ENCODE measurements at regions not wholly inside any gene's neighbourhood (a gene's known extent, or its start where the extent isn't known, plus 50 kb on each side); places are given as distances from the start of the nearest gene placed in this dataset.

- DNase-seq (ENCODE audit: low spot score in 2 of 2): no peak
- H3K9me3 ChIP-seq: no peaks in the 10 kb centered on the region
- no peak overlapping the region for H3K4me3 ChIP-seq
- no peaks in the 10 kb centered on the region for H3K27me3 ChIP-seq
- H3K36me3 ChIP-seq: no peaks in the 10 kb centered on the region
- H3K4me1 ChIP-seq: no peaks in the 10 kb centered on the region
- intact Hi-C loops (cut with DNase I): no loop called here
- TF ChIP-seq, protein P1, sequence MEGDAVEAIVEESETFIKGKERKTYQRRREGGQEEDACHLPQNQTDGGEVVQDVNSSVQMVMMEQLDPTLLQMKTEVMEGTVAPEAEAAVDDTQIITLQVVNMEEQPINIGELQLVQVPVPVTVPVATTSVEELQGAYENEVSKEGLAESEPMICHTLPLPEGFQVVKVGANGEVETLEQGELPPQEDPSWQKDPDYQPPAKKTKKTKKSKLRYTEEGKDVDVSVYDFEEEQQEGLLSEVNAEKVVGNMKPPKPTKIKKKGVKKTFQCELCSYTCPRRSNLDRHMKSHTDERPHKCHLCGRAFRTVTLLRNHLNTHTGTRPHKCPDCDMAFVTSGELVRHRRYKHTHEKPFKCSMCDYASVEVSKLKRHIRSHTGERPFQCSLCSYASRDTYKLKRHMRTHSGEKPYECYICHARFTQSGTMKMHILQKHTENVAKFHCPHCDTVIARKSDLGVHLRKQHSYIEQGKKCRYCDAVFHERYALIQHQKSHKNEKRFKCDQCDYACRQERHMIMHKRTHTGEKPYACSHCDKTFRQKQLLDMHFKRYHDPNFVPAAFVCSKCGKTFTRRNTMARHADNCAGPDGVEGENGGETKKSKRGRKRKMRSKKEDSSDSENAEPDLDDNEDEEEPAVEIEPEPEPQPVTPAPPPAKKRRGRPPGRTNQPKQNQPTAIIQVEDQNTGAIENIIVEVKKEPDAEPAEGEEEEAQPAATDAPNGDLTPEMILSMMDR (IDR thresholded peaks at IDR 0.05): no peak
- H3K27ac ChIP-seq: no peak overlapping the region
Measured at GRCh38 chr22:45061332-45061731, 51.5 kb upstream of the PHF21B start.

DNA sequence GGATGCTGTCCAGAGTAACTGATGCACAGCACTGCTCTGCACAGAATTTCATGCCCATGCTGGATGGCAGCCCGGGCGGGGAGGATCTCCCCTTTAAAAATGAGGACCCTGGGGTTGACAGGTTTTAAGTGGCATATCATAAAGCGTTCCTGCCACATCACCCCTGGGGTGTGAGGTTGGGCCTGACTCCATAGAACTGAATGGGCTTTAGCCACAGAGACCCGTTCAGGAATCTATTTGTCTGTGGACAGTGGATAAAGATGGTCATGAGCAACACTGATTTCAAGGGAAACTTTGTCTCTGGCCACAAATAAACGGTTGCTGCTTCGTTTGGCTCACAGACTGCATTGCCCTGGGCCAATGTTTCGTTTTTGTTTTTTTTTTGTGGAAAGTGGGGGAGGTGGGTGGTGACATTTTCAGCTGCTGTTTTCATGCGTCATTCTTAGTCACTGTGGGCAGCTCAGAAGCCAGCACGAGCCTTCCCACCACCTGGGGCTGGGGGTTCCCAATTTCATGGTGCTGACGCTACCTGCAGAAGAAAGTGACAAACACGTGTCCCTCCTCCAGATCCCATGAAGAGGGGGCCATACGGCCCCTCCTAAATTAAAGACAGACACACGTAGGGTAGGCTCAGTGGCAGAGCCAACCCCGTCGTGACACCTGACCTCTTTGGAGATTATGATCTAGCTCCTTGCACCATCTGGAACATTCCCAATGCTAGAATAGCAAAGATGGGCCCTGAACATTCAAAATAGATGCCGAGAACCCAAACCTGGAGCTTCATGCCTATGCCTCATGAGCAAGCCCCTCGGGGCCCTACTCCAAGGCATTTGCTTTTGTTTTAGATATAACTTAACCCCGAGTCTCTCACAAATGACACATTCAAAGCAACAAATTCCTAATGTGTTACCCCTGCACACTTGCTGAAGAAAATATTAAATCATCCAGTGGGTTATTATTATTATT lies 54.8 kb upstream of the PHF21B start:
- intact Hi-C loops (cut with DNase I): no loop called here
- H3K4me1 ChIP-seq: no peaks in the 10 kb centered on the region
- no peaks in the 10 kb centered on the region for H3K27me3 ChIP-seq
- H3K36me3 ChIP-seq: no peaks in the 10 kb centered on the region
- H3K27ac ChIP-seq: no peak overlapping the region
- no peak overlapping the region for H3K4me3 ChIP-seq
- TF ChIP-seq, protein P1 (IDR thresholded peaks at IDR 0.05): no peak
- no peaks in the 10 kb centered on the region for H3K9me3 ChIP-seq
- no peak for DNase-seq (ENCODE audit: low spot score in 2 of 2)

DNA sequence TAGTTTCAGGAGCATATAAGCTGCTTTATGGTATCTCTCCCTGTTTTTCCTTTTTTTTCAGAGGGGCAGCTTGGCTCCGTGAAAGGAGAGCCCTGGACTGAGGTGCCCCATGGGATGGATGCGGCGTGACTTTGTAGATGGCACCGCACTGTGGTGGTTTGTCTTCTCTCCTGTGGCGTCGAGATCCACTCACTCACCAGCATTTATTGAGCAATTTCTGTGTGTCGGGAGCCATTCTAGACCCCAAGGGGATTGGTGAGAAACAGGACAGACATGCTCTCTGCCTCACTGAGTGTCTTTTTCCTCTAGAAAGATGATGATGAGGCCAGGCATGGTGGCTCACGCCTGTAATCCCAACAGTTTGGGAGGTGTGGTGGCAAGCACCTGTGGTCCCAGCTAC lies 55.9 kb upstream of the PHF21B start:
- H3K9me3 ChIP-seq: no peaks in the 10 kb centered on the region
- TF ChIP-seq, protein P1 (IDR thresholded peaks at IDR 0.05): no peak
- intact Hi-C loops (cut with DNase I): no loop called here

GRCh38 chr22:45067731-45068130 lies 57.9 kb upstream of the PHF21B start:
- TF ChIP-seq, protein P1 (IDR thresholded peaks at IDR 0.05): no peak
- Histone ChIP-seq H3K9me3 (no peaks in the 10 kb centered on the region), H3K27ac (no peak overlapping the region), H3K27me3 (no peaks in the 10 kb centered on the region), H3K4me1 (no peaks in the 10 kb centered on the region), H3K4me3 (no peak overlapping the region), H3K36me3 (no peaks in the 10 kb centered on the region)
- no peak for DNase-seq (ENCODE audit: low spot score in 2 of 2)
- intact Hi-C loops (cut with DNase I): no loop called here

More for the DNA sequence above, 55.9 kb upstream of the PHF21B start:
- DNase-seq (ENCODE audit: low spot score in 2 of 2): no peak
- H3K4me3 ChIP-seq: no peak overlapping the region
- H3K36me3 ChIP-seq: no peaks in the 10 kb centered on the region
- no peak overlapping the region for H3K27ac ChIP-seq
- H3K27me3 ChIP-seq: no peaks in the 10 kb centered on the region
- no peaks in the 10 kb centered on the region for H3K4me1 ChIP-seq

DNA sequence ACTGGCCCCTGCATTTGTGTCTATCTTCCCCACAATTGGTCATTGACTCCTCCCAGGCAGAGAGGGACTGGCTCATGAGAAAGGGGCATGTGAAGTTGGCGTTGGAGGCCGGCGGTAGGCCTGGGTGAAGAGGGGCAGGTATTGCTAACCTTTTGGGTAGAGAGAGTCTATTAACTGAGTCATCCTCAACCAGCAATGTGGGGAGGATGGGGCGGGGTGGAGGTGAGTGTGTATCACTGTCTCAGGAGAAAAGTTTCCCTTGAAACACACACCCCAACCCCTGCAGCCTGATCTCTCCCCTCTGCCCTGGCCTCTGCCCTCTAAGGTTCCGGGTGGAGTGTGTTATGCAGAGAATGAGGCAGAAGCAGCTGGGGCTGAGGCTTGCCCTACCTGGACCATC lies 60.1 kb upstream of the PHF21B start:
- Histone ChIP-seq H3K27ac (no peak overlapping the region), H3K4me3 (no peak overlapping the region), H3K4me1 (no peaks in the 10 kb centered on the region), H3K27me3 (no peaks in the 10 kb centered on the region), H3K9me3 (no peaks in the 10 kb centered on the region), H3K36me3 (no peaks in the 10 kb centered on the region)
- TF ChIP-seq, protein P1 (IDR thresholded peaks at IDR 0.05): no peak
- DNase-seq (ENCODE audit: low spot score in 2 of 2): no peak
- intact Hi-C loops (cut with DNase I): no loop called here
